BJ (cell line): ENCODE measurements at regions not wholly inside any gene's neighbourhood (a gene's known extent, or its start where the extent isn't known, plus 50 kb on each side); places are given as distances from the start of the nearest gene placed in this dataset.

Source experiments
- CTCF ChIA-PET: fragments of 350-600 bp; formaldehyde crosslinking; extraction: SDS; loops from one replicate; lab custom pipeline; 2021; ENCODE audit warnings: antibody characterized with exemption, inconsistent platforms; lab: Yijun Ruan, JAX
- POLR2A ChIA-PET: fragments of 300-600 bp; sonication (Branson Sonifier 250); formaldehyde crosslinking; extraction: SDS; loops from one replicate; lab custom pipeline; 2021; ENCODE audit warnings: antibody characterized with exemption; lab: Charles Lee
- DNase-seq: peaks from one replicate; pipeline ENCODE4 v3.0.0-alpha.2; 2011; ENCODE audit warnings: low read depth
- H3K27me3 ChIP-seq: 2 replicates; pipeline ENCODE4 v1.6.0; 2011; ENCODE audit warnings: low read length; ENCODE audit not compliant: control insufficient read depth, insufficient read depth
- H3K36me3 ChIP-seq: 2 replicates; pipeline ENCODE4 v1.5.1; 2011; ENCODE audit warnings: low read length; ENCODE audit not compliant: control insufficient read depth, insufficient read depth
- H3K4me3 ChIP-seq: 2 replicates; pipeline ENCODE4 v1.5.1; 2011; ENCODE audit warnings: low read depth, mild to moderate bottlenecking, control low read depth, low read length
- CTCF ChIP-seq: IDR thresholded peaks from 2 replicates; pipeline ENCODE4 v1.5.1; 2011; ENCODE audit warnings: low read depth, mild to moderate bottlenecking, control low read depth, inconsistent platforms, low read length, moderate library complexity; ENCODE audit not compliant: insufficient read depth

- no peak for TF ChIP-seq CTCF
- CTCF ChIA-PET: interaction anchor here (0.6 to 1.0 kb wide), 2 partner anchors 10 to 748 kb away, joined by 3 read pairs; no protein-coding TSS in a partner anchor
- H3K4me3 ChIP-seq: no peak overlapping the region
- no peaks in the 10 kb centered on the region for H3K36me3 ChIP-seq
- H3K27me3 ChIP-seq: peaks cover 12% of the 10 kb centered on the region
- DNase-seq: no peak
- POLR2A ChIA-PET: no interaction called here
Measured at GRCh38 chr15:70171256-70171886, 73.7 kb upstream of the TLE3 start.

GRCh38 chr15:70170096-70170699 lies 72.5 kb upstream of the TLE3 start:
- TF ChIP-seq CTCF: no peak
- Histone ChIP-seq H3K36me3 (no peaks in the 10 kb centered on the region), H3K4me3 (no peak overlapping the region), H3K27me3 (peaks cover 12% of the 10 kb centered on the region)
- DNase-seq: no peak
- CTCF ChIA-PET: interaction anchor here (1.0 kb wide), 1 partner anchor 12 kb away, joined by 3 read pairs; no protein-coding TSS in a partner anchor
- POLR2A ChIA-PET: no interaction called here

GRCh38 chr15:70169147-70169546 lies 71.4 kb upstream of the TLE3 start:
- POLR2A ChIA-PET: no interaction called here
- CTCF ChIA-PET: no interaction called here

GRCh38 chr15:70167155-70167554 lies 69.4 kb upstream of the TLE3 start:
- DNase-seq: no peak
- POLR2A ChIA-PET: no interaction called here
- H3K4me3 ChIP-seq: no peak overlapping the region
- CTCF ChIA-PET: no interaction called here
- peaks cover 11% of the 10 kb centered on the region; the same call in 1 of the 2 replicates for H3K27me3 ChIP-seq
- no peak for TF ChIP-seq CTCF
- H3K36me3 ChIP-seq: no peaks in the 10 kb centered on the region

More at GRCh38 chr15:70169147-70169546, 71.4 kb upstream of the TLE3 start:
- Histone ChIP-seq H3K36me3 (no peaks in the 10 kb centered on the region), H3K27me3 (peaks cover 12% of the 10 kb centered on the region), H3K4me3 (no peak overlapping the region)
- TF ChIP-seq CTCF: no peak
- DNase-seq: no peak

GRCh38 chr15:70166506-70167087 lies 68.9 kb upstream of the TLE3 start:
- Histone ChIP-seq H3K27me3 (peaks cover 10% of the 10 kb centered on the region; the same call in 1 of the 2 replicates), H3K36me3 (no peaks in the 10 kb centered on the region), H3K4me3 (no peak overlapping the region)
- ChIA-PET CTCF (no interaction called here), POLR2A (no interaction called here)
- no peak for TF ChIP-seq CTCF
- no peak for DNase-seq
